B cell (primary cell): ENCODE measurements at regions not wholly inside any gene's neighbourhood (a gene's known extent, or its start where the extent isn't known, plus 50 kb on each side); places are given as distances from the start of the nearest gene placed in this dataset.

ENCODE experiments used
- ATAC-seq: fragments of 200-7000 bp; cut with Tn5 transposase; one replicate; pipeline ENCODE4 v1.10.0; 2021; ENCODE audit warnings: low read depth, mild to moderate bottlenecking, moderate number of reproducible peaks, moderate library complexity
- CTCF ChIA-PET: fragments of 350-600 bp; sonication (Branson Sonifier 250); formaldehyde crosslinking; loops from one replicate; lab custom pipeline; 2021; ENCODE audit warnings: antibody characterized with exemption, inconsistent platforms; lab: Charles Lee
- POLR2A ChIA-PET: fragments of 350-600 bp; sonication (Branson Sonifier 250); formaldehyde crosslinking; loops from one replicate; lab custom pipeline; 2021; ENCODE audit warnings: antibody characterized with exemption; lab: Charles Lee
- DNase-seq: peaks from one replicate; pipeline ENCODE4 v3.0.0; 2013
- H2AFZ ChIP-seq: 2 replicates; pipeline ENCODE4 v1.6.1; 2012; ENCODE audit warnings: mild to moderate bottlenecking, low read depth, low read length; ENCODE audit not compliant: insufficient read depth, poor library complexity, severe bottlenecking
- H3K27ac ChIP-seq, 2 donors: 1 replicate in 1 of 2; 2 replicates in 1 of 2; pipeline ENCODE4 v1.5.1; 2012 to 2013; ENCODE audit warnings: low read length in 2 of 2, mild to moderate bottlenecking in 2 of 2, moderate library complexity in 1 of 2
- H3K27me3 ChIP-seq, 4 experiments: fragments of 200-600 bp in 1 of 4; sonication (generic) in 1 of 4; replicated peaks in 1 of 4; 1 replicate in 2 of 4; 2 replicates in 2 of 4; pipeline versions ENCODE4 v1.6.1 to v1.7.0; 2013 to 2016; ENCODE audit warnings: low read length in 3 of 4, mild to moderate bottlenecking in 2 of 4, mixed read lengths in 1 of 4, moderate library complexity in 1 of 4; ENCODE audit not compliant: insufficient read depth in 4 of 4, control insufficient read depth in 3 of 4; ENCODE audit errors: control extremely low read depth in 1 of 4
- H3K36me3 ChIP-seq, 2 experiments: replicated peaks in 1 of 2; 1 replicate in 1 of 2; 2 replicates in 1 of 2; pipeline versions ENCODE4 v1.6.1 to v1.7.1; 2013; ENCODE audit warnings: low read length in 1 of 2; ENCODE audit not compliant: insufficient read depth in 2 of 2, control insufficient read depth in 1 of 2; ENCODE audit errors: control extremely low read depth in 1 of 2, extremely low read depth in 1 of 2
- H3K4me1 ChIP-seq, 2 donors: fragments of 200-600 bp in 1 of 2; sonication (generic) in 1 of 2; 1 replicate in 1 of 2; 2 replicates in 1 of 2; pipeline versions ENCODE4 v1.5.1 to v1.6.1; 2013 to 2017; ENCODE audit warnings: low read length in 2 of 2; ENCODE audit not compliant: control insufficient read depth in 2 of 2, insufficient read depth in 2 of 2
- H3K4me2 ChIP-seq: replicated peaks from 2 replicates; pipeline ENCODE3; 2012; ENCODE audit warnings: mild to moderate bottlenecking, low read depth, low read length; ENCODE audit not compliant: poor library complexity, severe bottlenecking
- H3K4me3 ChIP-seq, 5 experiments: fragments of 200-600 bp in 1 of 5; sonication (generic) in 1 of 5; 1 replicate in 3 of 5; 2 replicates in 2 of 5; pipeline versions ENCODE4 v1.5.1 to v1.7.0; 2011 to 2016; ENCODE audit warnings: low read length in 4 of 5, mild to moderate bottlenecking in 4 of 5, low read depth in 2 of 5, control low read depth in 1 of 5, moderate library complexity in 1 of 5; ENCODE audit not compliant: insufficient read depth in 1 of 5; ENCODE audit errors: control extremely low read depth in 1 of 5, extremely low read depth in 1 of 5
- H3K79me2 ChIP-seq: fragments of 200-600 bp; sonication (generic); one replicate; pipeline ENCODE4 v1.6.0; 2016; ENCODE audit warnings: low read length; ENCODE audit not compliant: control insufficient read depth, insufficient read depth
- H3K9ac ChIP-seq: fragments of 200-600 bp; sonication (generic); 2 replicates; pipeline ENCODE4 v1.6.1; 2017; ENCODE audit warnings: mild to moderate bottlenecking, low read length, moderate library complexity
- H3K9me3 ChIP-seq, 3 donors: one replicate each; pipeline versions ENCODE4 v1.6.1 to v1.7.1; 2013; ENCODE audit warnings: low read length in 2 of 3; ENCODE audit not compliant: control insufficient read depth in 2 of 3, insufficient read depth in 1 of 3; ENCODE audit errors: control extremely low read depth in 1 of 3
- H4K20me1 ChIP-seq: 2 replicates; pipeline ENCODE4 v1.6.0; 2012; ENCODE audit warnings: mild to moderate bottlenecking, low read length; ENCODE audit not compliant: insufficient read depth, control insufficient read depth, poor library complexity, severe bottlenecking
- H3K27ac Mint-ChIP-seq: one replicate; pipeline ENCODE4 v1.8.0; 2021; ENCODE audit warnings: mixed read lengths
- H3K27me3 Mint-ChIP-seq: one replicate; pipeline ENCODE4 v1.8.0; 2021; ENCODE audit warnings: mixed read lengths
- H3K4me1 Mint-ChIP-seq: one replicate; pipeline ENCODE4 v1.8.0; 2021; ENCODE audit warnings: mixed read lengths
- H3K4me3 Mint-ChIP-seq: one replicate; pipeline ENCODE4 v1.8.0; 2021; ENCODE audit warnings: mixed read lengths
- H3K9me3 Mint-ChIP-seq: one replicate; pipeline ENCODE4 v1.8.0; 2022; ENCODE audit warnings: mixed read lengths; ENCODE audit not compliant: insufficient read depth
- EZH2 ChIP-seq: IDR thresholded peaks from 2 replicates; pipeline ENCODE4 v1.6.1; 2012; ENCODE audit warnings: borderline replicate concordance, low read depth, mild to moderate bottlenecking, moderate library complexity, low read length; ENCODE audit not compliant: insufficient read depth, poor library complexity, severe bottlenecking
- WGBS: methylation state at CpG from one replicate; pipeline ENCODE4 v1.1.5; 2013; ENCODE audit warnings: missing lambda C conversion rate; ENCODE audit not compliant: insufficient coverage; 5-methylcytosine and 5-hydroxymethylcytosine counted together
- intact Hi-C: fragments of 100-400 bp; cut with micrococcal nuclease; formaldehyde crosslinking; loops from one replicate; pipeline ENCODE4 v1.10.0; 2022
- TF ChIP-seq, protein P1 (sequence below): fragments of 200-600 bp; IDR thresholded peaks from one replicate; pipeline ENCODE4 v1.8.0; 2022; ENCODE audit warnings: antibody characterized with exemption, mild to moderate bottlenecking

DNA sequence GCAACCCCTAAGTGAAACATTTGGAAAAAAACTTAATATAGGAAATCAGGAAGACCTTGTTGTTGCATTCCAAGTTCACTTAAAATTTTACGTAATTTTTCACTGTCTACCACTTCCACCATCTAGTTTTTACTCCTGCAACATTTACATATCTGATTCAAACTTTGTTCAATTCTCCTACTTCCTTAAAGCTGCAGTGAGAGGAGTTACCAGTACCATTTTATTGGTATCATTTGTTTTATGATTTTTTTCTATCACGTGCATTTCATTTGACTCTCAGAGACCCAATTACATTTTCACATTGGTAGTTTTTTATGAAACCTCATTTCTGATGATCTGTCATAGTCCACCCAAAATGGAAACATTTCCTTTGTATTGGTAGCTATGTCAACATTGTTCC, 284.9 kb upstream of the MDFIC2 start:
- no peak overlapping the region for H3K27ac Mint-ChIP-seq
- Histone ChIP-seq H2AFZ (no peak overlapping the region), H3K79me2 (no peaks in the 10 kb centered on the region), H3K27me3 (peaks cover 0 to 4% (median 0%) of the 10 kb centered on the region in 4 experiments), H4K20me1 (no peaks in the 10 kb centered on the region), H3K9me3 (no peaks in the 10 kb centered on the region), H3K4me2 (no peak overlapping the region), H3K27ac (no peak overlapping the region), H3K4me1 (no peaks in the 10 kb centered on the region), H3K36me3 (no peaks in the 10 kb centered on the region), H3K4me3 (no peak overlapping the region), H3K9ac (no peak overlapping the region)
- H3K4me3 Mint-ChIP-seq: no peak overlapping the region
- peaks cover 17% of the 10 kb centered on the region for H3K27me3 Mint-ChIP-seq
- CTCF ChIA-PET: no interaction called here
- intact Hi-C loops: no loop called here
- TF ChIP-seq, protein P1, sequence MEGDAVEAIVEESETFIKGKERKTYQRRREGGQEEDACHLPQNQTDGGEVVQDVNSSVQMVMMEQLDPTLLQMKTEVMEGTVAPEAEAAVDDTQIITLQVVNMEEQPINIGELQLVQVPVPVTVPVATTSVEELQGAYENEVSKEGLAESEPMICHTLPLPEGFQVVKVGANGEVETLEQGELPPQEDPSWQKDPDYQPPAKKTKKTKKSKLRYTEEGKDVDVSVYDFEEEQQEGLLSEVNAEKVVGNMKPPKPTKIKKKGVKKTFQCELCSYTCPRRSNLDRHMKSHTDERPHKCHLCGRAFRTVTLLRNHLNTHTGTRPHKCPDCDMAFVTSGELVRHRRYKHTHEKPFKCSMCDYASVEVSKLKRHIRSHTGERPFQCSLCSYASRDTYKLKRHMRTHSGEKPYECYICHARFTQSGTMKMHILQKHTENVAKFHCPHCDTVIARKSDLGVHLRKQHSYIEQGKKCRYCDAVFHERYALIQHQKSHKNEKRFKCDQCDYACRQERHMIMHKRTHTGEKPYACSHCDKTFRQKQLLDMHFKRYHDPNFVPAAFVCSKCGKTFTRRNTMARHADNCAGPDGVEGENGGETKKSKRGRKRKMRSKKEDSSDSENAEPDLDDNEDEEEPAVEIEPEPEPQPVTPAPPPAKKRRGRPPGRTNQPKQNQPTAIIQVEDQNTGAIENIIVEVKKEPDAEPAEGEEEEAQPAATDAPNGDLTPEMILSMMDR: no peak
- TF ChIP-seq EZH2: no peak
- H3K4me1 Mint-ChIP-seq: no peaks in the 10 kb centered on the region
- WGBS: no CpG with 5 or more reads among the region's 2 CpGs
- DNase-seq (no peak), ATAC-seq (no peak)
- no peaks in the 10 kb centered on the region for H3K9me3 Mint-ChIP-seq
- POLR2A ChIA-PET: no interaction called here

DNA sequence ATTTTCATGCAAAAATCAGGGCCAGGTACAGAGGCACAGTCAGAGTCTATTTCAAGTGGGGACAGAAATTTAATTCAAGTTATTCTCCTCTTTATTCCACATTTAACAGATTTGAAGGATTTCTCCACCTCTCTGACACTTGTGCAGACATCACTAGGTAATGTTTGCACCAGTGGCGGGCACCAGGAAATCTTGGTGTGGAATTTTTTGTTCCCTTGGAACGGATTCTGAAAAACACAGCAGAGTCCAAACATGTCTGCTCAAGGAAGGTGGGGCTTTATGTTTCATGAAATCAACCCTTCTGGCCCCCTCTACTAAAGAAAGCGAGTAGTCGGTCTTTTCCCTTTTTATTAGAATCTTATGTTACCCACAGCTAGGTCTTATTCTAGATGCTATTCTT, 271.2 kb upstream of the MDFIC2 start:
- no peaks in the 10 kb centered on the region for H3K4me1 Mint-ChIP-seq
- Histone ChIP-seq H3K4me3 (no peak overlapping the region), H3K79me2 (no peaks in the 10 kb centered on the region), H4K20me1 (no peaks in the 10 kb centered on the region), H3K27me3 (no peaks in the 10 kb centered on the region), H3K9me3 (no peaks in the 10 kb centered on the region), H3K36me3 (no peaks in the 10 kb centered on the region), H3K4me2 (no peak overlapping the region), H3K9ac (no peak overlapping the region), H3K27ac (no peak overlapping the region), H2AFZ (no peak overlapping the region), H3K4me1 (no peaks in the 10 kb centered on the region)
- ChIA-PET CTCF (no interaction called here), POLR2A (no interaction called here)
- H3K4me3 Mint-ChIP-seq: no peak overlapping the region
- ATAC-seq: no peak
- intact Hi-C loops: no loop called here
- no peaks in the 10 kb centered on the region for H3K9me3 Mint-ChIP-seq
- TF ChIP-seq EZH2: no peak
- TF ChIP-seq, protein P1: no peak
- H3K27me3 Mint-ChIP-seq: peaks cover 6% of the 10 kb centered on the region
- H3K27ac Mint-ChIP-seq: no peak overlapping the region
- DNase-seq: no peak
- no CpG with 5 or more reads among the region's 4 CpGs for WGBS
